ENCODE measurements at regions not wholly inside any gene's neighbourhood (a gene's known extent, or its start where the extent isn't known, plus 50 kb on each side); places are given as distances from the start of the nearest gene placed in this dataset.

GRCh38 chr10:33402220-33403073 is 68.0 kb upstream of the NRP1 start:
- Histone ChIP-seq H3K4me1 (no peaks in the 10 kb centered on the region), H3K36me3 (no peaks in the 10 kb centered on the region), H3K9me3 (peaks cover 0 to 1% of the 10 kb centered on the region in 2 donors), H3K4me3 (no peak overlapping the region), H3K27me3 (no peaks in the 10 kb centered on the region), H3K27ac (no peak overlapping the region)
- no peak for DNase-seq (ENCODE audit: low spot score in 2 of 2)
- intact Hi-C loops (cut with DNase I): no loop called here
- TF ChIP-seq CTCF (IDR thresholded peaks at IDR 0.05): no peak

- TF ChIP-seq CTCF (IDR thresholded peaks at IDR 0.05): no peak
- H3K4me3 ChIP-seq: no peak overlapping the region
- no peak overlapping the region for H3K27ac ChIP-seq
- DNase-seq (ENCODE audit: low spot score in 2 of 2): no peak
- intact Hi-C loops (cut with DNase I): no loop called here
- H3K36me3 ChIP-seq: no peaks in the 10 kb centered on the region
- no peaks in the 10 kb centered on the region for H3K4me1 ChIP-seq
- H3K9me3 ChIP-seq: peaks cover 0 to 13% of the 10 kb centered on the region in 2 donors
- H3K27me3 ChIP-seq: no peaks in the 10 kb centered on the region
These were observed 66.8 kb upstream of the NRP1 start for GRCh38 chr10:33401300-33401699.

- no peak overlapping the region for H3K4me3 ChIP-seq
- H3K9me3 ChIP-seq: peaks cover 0 to 15% of the 10 kb centered on the region in 2 donors
- H3K27me3 ChIP-seq: no peaks in the 10 kb centered on the region
- DNase-seq (ENCODE audit: low spot score in 2 of 2): no peak
- H3K36me3 ChIP-seq: no peaks in the 10 kb centered on the region
- no peaks in the 10 kb centered on the region for H3K4me1 ChIP-seq
- no peak overlapping the region for H3K27ac ChIP-seq
- no peak for TF ChIP-seq CTCF (IDR thresholded peaks at IDR 0.05)
- intact Hi-C loops (cut with DNase I): no loop called here
These were observed 64.3 kb upstream of the NRP1 start for GRCh38 chr10:33398796-33399195.

DNA sequence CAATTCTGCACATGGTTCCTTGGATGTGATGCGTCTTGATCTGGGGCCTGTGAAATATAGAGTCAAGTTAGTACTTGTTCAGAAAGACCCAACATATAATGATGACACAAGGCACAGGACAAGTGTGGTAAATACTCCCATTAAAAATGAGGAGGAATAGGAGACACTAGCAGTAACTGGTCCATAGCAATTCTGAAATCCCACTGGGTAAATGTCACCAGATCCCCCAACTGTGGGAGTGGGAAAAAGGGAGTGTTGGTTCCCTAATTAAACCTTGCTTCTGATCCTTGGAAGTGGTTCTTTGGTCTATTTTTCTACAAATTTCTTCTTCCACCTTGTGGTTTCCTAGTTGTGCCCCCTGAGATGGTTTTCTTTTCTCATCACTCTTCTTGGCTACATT is 62.5 kb upstream of the NRP1 start:
- DNase-seq (ENCODE audit: low spot score in 2 of 2): no peak
- TF ChIP-seq CTCF (IDR thresholded peaks at IDR 0.05): no peak
- H3K9me3 ChIP-seq: peaks cover 0 to 15% of the 10 kb centered on the region in 2 donors
- H3K27me3 ChIP-seq: no peaks in the 10 kb centered on the region
- no peaks in the 10 kb centered on the region for H3K36me3 ChIP-seq
- intact Hi-C loops (cut with DNase I): no loop called here
- no peak overlapping the region for H3K4me3 ChIP-seq
- no peaks in the 10 kb centered on the region for H3K4me1 ChIP-seq
- no peak overlapping the region for H3K27ac ChIP-seq

DNA sequence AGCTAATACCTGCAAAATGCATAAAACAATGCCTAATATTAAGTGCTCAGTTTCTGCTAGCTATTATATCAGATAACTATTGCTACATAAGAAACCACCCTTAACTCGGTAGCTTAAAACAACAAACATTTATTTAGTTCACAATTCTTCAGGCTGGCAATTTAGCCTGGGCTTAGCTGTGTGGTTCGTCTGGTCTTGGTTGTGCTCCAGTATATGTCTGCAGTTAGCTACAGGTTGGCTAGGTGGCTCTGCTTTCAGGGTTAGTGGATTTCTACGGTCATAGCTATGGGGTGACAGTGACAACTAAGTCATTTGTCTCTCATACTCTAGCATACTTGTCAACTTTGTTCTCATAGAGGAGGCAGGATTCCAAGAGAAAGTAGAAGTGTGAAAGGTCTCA is 61.8 kb upstream of the NRP1 start:
- DNase-seq (ENCODE audit: low spot score in 2 of 2): no peak
- H3K36me3 ChIP-seq: no peaks in the 10 kb centered on the region
- peaks cover 0 to 15% of the 10 kb centered on the region in 2 donors for H3K9me3 ChIP-seq
- no peaks in the 10 kb centered on the region for H3K27me3 ChIP-seq
- no peak overlapping the region for H3K4me3 ChIP-seq
- H3K4me1 ChIP-seq: no peaks in the 10 kb centered on the region
- intact Hi-C loops (cut with DNase I): no loop called here
- no peak for TF ChIP-seq CTCF (IDR thresholded peaks at IDR 0.05)
- no peak overlapping the region for H3K27ac ChIP-seq

Measured in ascending aorta (tissue), 2 donors.